Stimulated activated memory B cell treated with anti-CD40 and anti-IgM and Interleukin-4, amounts not matched to agents 10 μg/mL and 1 μg/mL and 100 μg/mL, for 72 hours (primary cell): ENCODE measurements at regions not wholly inside any gene's neighbourhood (a gene's known extent, or its start where the extent isn't known, plus 50 kb on each side); places are given as distances from the start of the nearest gene placed in this dataset.

Source experiments
- ATAC-seq: fragments of 150-1000 bp; cut with Tn5 transposase; 2 replicates; pipeline ENCODE4 v1.10.0; 2021
- H3K27ac Mint-ChIP-seq: one replicate; pipeline ENCODE4 v1.8.0; 2022; ENCODE audit warnings: mild to moderate bottlenecking, mixed read lengths
- H3K27me3 Mint-ChIP-seq: one replicate; pipeline ENCODE4 v1.8.0; 2022; ENCODE audit warnings: mixed read lengths
- H3K36me3 Mint-ChIP-seq: one replicate; pipeline ENCODE4 v1.8.0; 2022; ENCODE audit warnings: mixed read lengths
- H3K4me1 Mint-ChIP-seq: one replicate; pipeline ENCODE4 v1.8.0; 2022; ENCODE audit warnings: mixed read lengths
- H3K4me3 Mint-ChIP-seq: one replicate; pipeline ENCODE4 v1.8.0; 2022; ENCODE audit warnings: mild to moderate bottlenecking, moderate library complexity, mixed read lengths
- H3K9me3 Mint-ChIP-seq: one replicate; pipeline ENCODE4 v1.8.0; 2022; ENCODE audit warnings: mixed read lengths

GRCh38 chr13:60727140-60727539 lies 330.1 kb downstream of the TDRD3 start:
- no peaks in the 10 kb centered on the region for H3K27me3 Mint-ChIP-seq
- H3K27ac Mint-ChIP-seq, result no peak overlapping the region

GRCh38 chr13:60721063-60721462 lies 324.0 kb downstream of the TDRD3 start:
- no peak for ATAC-seq
- Mint-ChIP-seq H3K27me3 (no peaks in the 10 kb centered on the region), H3K4me3 (no peak overlapping the region), H3K36me3 (no peaks in the 10 kb centered on the region), H3K27ac (no peak overlapping the region), H3K4me1 (no peaks in the 10 kb centered on the region), H3K9me3 (no peaks in the 10 kb centered on the region)

More at GRCh38 chr13:60727140-60727539, 330.1 kb downstream of the TDRD3 start:
- H3K36me3 Mint-ChIP-seq, result no peaks in the 10 kb centered on the region
- peak; percentile 41 for ATAC-seq
- H3K4me3 Mint-ChIP-seq, result no peak overlapping the region
- H3K9me3 Mint-ChIP-seq, result no peaks in the 10 kb centered on the region
- no peaks in the 10 kb centered on the region for H3K4me1 Mint-ChIP-seq

- Mint-ChIP-seq H3K27me3 (no peaks in the 10 kb centered on the region), H3K4me1 (no peaks in the 10 kb centered on the region), H3K36me3 (no peaks in the 10 kb centered on the region), H3K4me3 (no peak overlapping the region), H3K9me3 (no peaks in the 10 kb centered on the region), H3K27ac (no peak overlapping the region)
- ATAC-seq, result no peak
Measured at GRCh38 chr13:60720590-60720989, 323.6 kb downstream of the TDRD3 start.

GRCh38 chr13:60716313-60716712 lies 319.3 kb downstream of the TDRD3 start:
- no peak for ATAC-seq
- H3K4me3 Mint-ChIP-seq, result no peak overlapping the region
- no peaks in the 10 kb centered on the region for H3K27me3 Mint-ChIP-seq
- no peaks in the 10 kb centered on the region for H3K4me1 Mint-ChIP-seq
- no peaks in the 10 kb centered on the region for H3K36me3 Mint-ChIP-seq
- H3K9me3 Mint-ChIP-seq, result no peaks in the 10 kb centered on the region
- H3K27ac Mint-ChIP-seq, result no peak overlapping the region

- no peaks in the 10 kb centered on the region for H3K27me3 Mint-ChIP-seq
- H3K4me1 Mint-ChIP-seq, result no peaks in the 10 kb centered on the region
Measured at GRCh38 chr13:60707878-60708277, 310.9 kb downstream of the TDRD3 start.

GRCh38 chr13:60701895-60702294 lies 304.9 kb downstream of the TDRD3 start:
- no peak overlapping the region for H3K27ac Mint-ChIP-seq
- no peaks in the 10 kb centered on the region for H3K27me3 Mint-ChIP-seq
- no peak for ATAC-seq

More at GRCh38 chr13:60707878-60708277, 310.9 kb downstream of the TDRD3 start:
- no peak overlapping the region for H3K4me3 Mint-ChIP-seq
- H3K27ac Mint-ChIP-seq, result no peak overlapping the region
- peaks cover 3% of the 10 kb centered on the region for H3K9me3 Mint-ChIP-seq
- ATAC-seq, result no peak
- H3K36me3 Mint-ChIP-seq, result no peaks in the 10 kb centered on the region

GRCh38 chr13:60700994-60701393 lies 304.0 kb downstream of the TDRD3 start:
- H3K4me1 Mint-ChIP-seq, result no peaks in the 10 kb centered on the region
- no peak overlapping the region for H3K27ac Mint-ChIP-seq
- no peaks in the 10 kb centered on the region for H3K36me3 Mint-ChIP-seq
- H3K9me3 Mint-ChIP-seq, result no peaks in the 10 kb centered on the region
- no peaks in the 10 kb centered on the region for H3K27me3 Mint-ChIP-seq
- no peak overlapping the region for H3K4me3 Mint-ChIP-seq
- no peak for ATAC-seq

More at GRCh38 chr13:60701895-60702294, 304.9 kb downstream of the TDRD3 start:
- H3K9me3 Mint-ChIP-seq, result no peaks in the 10 kb centered on the region
- no peaks in the 10 kb centered on the region for H3K36me3 Mint-ChIP-seq
- H3K4me1 Mint-ChIP-seq, result no peaks in the 10 kb centered on the region
- no peak overlapping the region for H3K4me3 Mint-ChIP-seq

GRCh38 chr13:60699636-60700035 lies 302.6 kb downstream of the TDRD3 start:
- ATAC-seq, result no peak
- no peaks in the 10 kb centered on the region for H3K27me3 Mint-ChIP-seq
- H3K4me1 Mint-ChIP-seq, result no peaks in the 10 kb centered on the region
- H3K27ac Mint-ChIP-seq, result no peak overlapping the region
- no peaks in the 10 kb centered on the region for H3K36me3 Mint-ChIP-seq
- no peaks in the 10 kb centered on the region for H3K9me3 Mint-ChIP-seq
- H3K4me3 Mint-ChIP-seq, result no peak overlapping the region

GRCh38 chr13:60696602-60697001 lies 299.6 kb downstream of the TDRD3 start:
- Mint-ChIP-seq H3K9me3 (no peaks in the 10 kb centered on the region), H3K27me3 (no peaks in the 10 kb centered on the region), H3K27ac (no peak overlapping the region), H3K36me3 (no peaks in the 10 kb centered on the region), H3K4me3 (no peak overlapping the region), H3K4me1 (no peaks in the 10 kb centered on the region)
- no peak for ATAC-seq

- Mint-ChIP-seq H3K4me1 (no peaks in the 10 kb centered on the region), H3K27me3 (no peaks in the 10 kb centered on the region)
- no peak for ATAC-seq
Measured at GRCh38 chr13:60691268-60691667, 294.2 kb downstream of the TDRD3 start.

GRCh38 chr13:60690604-60691003 lies 293.6 kb downstream of the TDRD3 start:
- ATAC-seq, result no peak
- Mint-ChIP-seq H3K27me3 (no peaks in the 10 kb centered on the region), H3K4me1 (no peaks in the 10 kb centered on the region), H3K9me3 (peaks cover 3% of the 10 kb centered on the region), H3K36me3 (no peaks in the 10 kb centered on the region), H3K4me3 (no peak overlapping the region), H3K27ac (no peak overlapping the region)

More at GRCh38 chr13:60691268-60691667, 294.2 kb downstream of the TDRD3 start:
- H3K9me3 Mint-ChIP-seq, result peaks cover 3% of the 10 kb centered on the region
- H3K36me3 Mint-ChIP-seq, result no peaks in the 10 kb centered on the region
- no peak overlapping the region for H3K4me3 Mint-ChIP-seq
- H3K27ac Mint-ChIP-seq, result no peak overlapping the region

GRCh38 chr13:60689571-60689970 lies 292.6 kb downstream of the TDRD3 start:
- H3K27ac Mint-ChIP-seq, result no peak overlapping the region
- H3K4me3 Mint-ChIP-seq, result no peak overlapping the region
- ATAC-seq, result no peak
- H3K9me3 Mint-ChIP-seq, result peaks cover 3% of the 10 kb centered on the region
- H3K27me3 Mint-ChIP-seq, result no peaks in the 10 kb centered on the region
- H3K4me1 Mint-ChIP-seq, result no peaks in the 10 kb centered on the region
- H3K36me3 Mint-ChIP-seq, result no peaks in the 10 kb centered on the region

GRCh38 chr13:60689076-60689475 lies 292.1 kb downstream of the TDRD3 start:
- H3K4me3 Mint-ChIP-seq, result no peak overlapping the region
- H3K36me3 Mint-ChIP-seq, result no peaks in the 10 kb centered on the region
- peaks cover 3% of the 10 kb centered on the region for H3K9me3 Mint-ChIP-seq
- ATAC-seq, result no peak
- H3K27me3 Mint-ChIP-seq, result no peaks in the 10 kb centered on the region
- no peak overlapping the region for H3K27ac Mint-ChIP-seq
- no peaks in the 10 kb centered on the region for H3K4me1 Mint-ChIP-seq

- Mint-ChIP-seq H3K4me1 (no peaks in the 10 kb centered on the region), H3K36me3 (no peaks in the 10 kb centered on the region), H3K9me3 (no peaks in the 10 kb centered on the region), H3K4me3 (no peak overlapping the region), H3K27ac (no peak overlapping the region), H3K27me3 (no peaks in the 10 kb centered on the region)
- no peak for ATAC-seq
Measured at GRCh38 chr13:60679928-60680694, 283.1 kb downstream of the TDRD3 start.

GRCh38 chr13:60679131-60679530 lies 282.1 kb downstream of the TDRD3 start:
- H3K4me1 Mint-ChIP-seq, result no peaks in the 10 kb centered on the region
- no peak for ATAC-seq
- no peak overlapping the region for H3K27ac Mint-ChIP-seq
- H3K27me3 Mint-ChIP-seq, result no peaks in the 10 kb centered on the region
- H3K9me3 Mint-ChIP-seq, result no peaks in the 10 kb centered on the region
- H3K36me3 Mint-ChIP-seq, result no peaks in the 10 kb centered on the region
- no peak overlapping the region for H3K4me3 Mint-ChIP-seq

- no peaks in the 10 kb centered on the region for H3K27me3 Mint-ChIP-seq
- no peaks in the 10 kb centered on the region for H3K4me1 Mint-ChIP-seq
- no peak overlapping the region for H3K4me3 Mint-ChIP-seq
- H3K36me3 Mint-ChIP-seq, result no peaks in the 10 kb centered on the region
- ATAC-seq, result no peak
- peaks cover 6% of the 10 kb centered on the region for H3K9me3 Mint-ChIP-seq
- no peak overlapping the region for H3K27ac Mint-ChIP-seq
Measured at GRCh38 chr13:60671386-60671785, 274.4 kb downstream of the TDRD3 start.
